Activated B cell treated with CpG ODN at 0.5 μM for 24 hours (primary cell): ENCODE measurements at regions not wholly inside any gene's neighbourhood (a gene's known extent, or its start where the extent isn't known, plus 50 kb on each side); places are given as distances from the start of the nearest gene placed in this dataset.

ENCODE experiments used
- ATAC-seq: fragments of 200-7000 bp; cut with Tn5 transposase; one replicate; pipeline ENCODE4 v1.10.0; 2021; ENCODE audit warnings: low read depth, mild to moderate bottlenecking, moderate library complexity
- CTCF ChIA-PET: fragments of 350-600 bp; sonication (Branson Sonifier 250); formaldehyde crosslinking; loops from one replicate; lab custom pipeline; 2021; ENCODE audit warnings: antibody characterized with exemption; lab: Charles Lee
- POLR2A ChIA-PET: fragments of 350-600 bp; sonication (Branson Sonifier 250); formaldehyde crosslinking; loops from one replicate; lab custom pipeline; 2021; ENCODE audit warnings: antibody characterized with exemption; lab: Charles Lee
- DNase-seq: peaks from one replicate; pipeline ENCODE4 v3.0.0; 2022
- H3K27ac Mint-ChIP-seq: one replicate; pipeline ENCODE4 v1.8.0; 2020; ENCODE audit warnings: mixed read lengths
- H3K27me3 Mint-ChIP-seq: one replicate; pipeline ENCODE4 v1.8.0; 2021; ENCODE audit warnings: mixed read lengths
- H3K36me3 Mint-ChIP-seq: one replicate; pipeline ENCODE4 v1.8.0; 2021; ENCODE audit warnings: low read depth, mixed read lengths
- H3K4me1 Mint-ChIP-seq: one replicate; pipeline ENCODE4 v1.8.0; 2021; ENCODE audit warnings: mixed read lengths
- H3K4me3 Mint-ChIP-seq: one replicate; pipeline ENCODE4 v1.8.0; 2020; ENCODE audit warnings: mild to moderate bottlenecking, mixed read lengths
- H3K9me3 Mint-ChIP-seq: one replicate; pipeline ENCODE4 v1.8.0; 2020; ENCODE audit warnings: mixed read lengths
- intact Hi-C: fragments of 100-400 bp; cut with micrococcal nuclease; formaldehyde crosslinking; loops from one replicate; pipeline ENCODE4 v1.15.1; 2024
- TF ChIP-seq, protein P1 (sequence below): fragments of 200-600 bp; IDR thresholded peaks from one replicate; pipeline ENCODE4 v1.8.0; 2022; ENCODE audit warnings: antibody characterized with exemption, mild to moderate bottlenecking

GRCh38 chr6:11329726-11330412, 97.4 kb upstream of the NEDD9 start:
- intact Hi-C loops: loop anchor here (2.0 kb wide), 2 partner anchors 17 to 45 kb away; no protein-coding TSS in a partner anchor
- DNase-seq: no peak
- ATAC-seq: no peak
- Mint-ChIP-seq H3K4me3 (peak overlapping the region; percentile 21), H3K36me3 (peaks cover 47% of the 10 kb centered on the region), H3K27me3 (no peaks in the 10 kb centered on the region), H3K27ac (peak overlapping the region; percentile 71), H3K9me3 (no peaks in the 10 kb centered on the region), H3K4me1 (peaks cover 72% of the 10 kb centered on the region)
- ChIA-PET POLR2A (interaction anchor here (0.6 to 0.8 kb wide), 3 partner anchors 17 to 237 kb away, joined by 3 to 6 read pairs (median 3); partner anchors contain the start of gene SMIM13), CTCF (no interaction called here)
- TF ChIP-seq, protein P1, sequence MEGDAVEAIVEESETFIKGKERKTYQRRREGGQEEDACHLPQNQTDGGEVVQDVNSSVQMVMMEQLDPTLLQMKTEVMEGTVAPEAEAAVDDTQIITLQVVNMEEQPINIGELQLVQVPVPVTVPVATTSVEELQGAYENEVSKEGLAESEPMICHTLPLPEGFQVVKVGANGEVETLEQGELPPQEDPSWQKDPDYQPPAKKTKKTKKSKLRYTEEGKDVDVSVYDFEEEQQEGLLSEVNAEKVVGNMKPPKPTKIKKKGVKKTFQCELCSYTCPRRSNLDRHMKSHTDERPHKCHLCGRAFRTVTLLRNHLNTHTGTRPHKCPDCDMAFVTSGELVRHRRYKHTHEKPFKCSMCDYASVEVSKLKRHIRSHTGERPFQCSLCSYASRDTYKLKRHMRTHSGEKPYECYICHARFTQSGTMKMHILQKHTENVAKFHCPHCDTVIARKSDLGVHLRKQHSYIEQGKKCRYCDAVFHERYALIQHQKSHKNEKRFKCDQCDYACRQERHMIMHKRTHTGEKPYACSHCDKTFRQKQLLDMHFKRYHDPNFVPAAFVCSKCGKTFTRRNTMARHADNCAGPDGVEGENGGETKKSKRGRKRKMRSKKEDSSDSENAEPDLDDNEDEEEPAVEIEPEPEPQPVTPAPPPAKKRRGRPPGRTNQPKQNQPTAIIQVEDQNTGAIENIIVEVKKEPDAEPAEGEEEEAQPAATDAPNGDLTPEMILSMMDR: no peak

DNA sequence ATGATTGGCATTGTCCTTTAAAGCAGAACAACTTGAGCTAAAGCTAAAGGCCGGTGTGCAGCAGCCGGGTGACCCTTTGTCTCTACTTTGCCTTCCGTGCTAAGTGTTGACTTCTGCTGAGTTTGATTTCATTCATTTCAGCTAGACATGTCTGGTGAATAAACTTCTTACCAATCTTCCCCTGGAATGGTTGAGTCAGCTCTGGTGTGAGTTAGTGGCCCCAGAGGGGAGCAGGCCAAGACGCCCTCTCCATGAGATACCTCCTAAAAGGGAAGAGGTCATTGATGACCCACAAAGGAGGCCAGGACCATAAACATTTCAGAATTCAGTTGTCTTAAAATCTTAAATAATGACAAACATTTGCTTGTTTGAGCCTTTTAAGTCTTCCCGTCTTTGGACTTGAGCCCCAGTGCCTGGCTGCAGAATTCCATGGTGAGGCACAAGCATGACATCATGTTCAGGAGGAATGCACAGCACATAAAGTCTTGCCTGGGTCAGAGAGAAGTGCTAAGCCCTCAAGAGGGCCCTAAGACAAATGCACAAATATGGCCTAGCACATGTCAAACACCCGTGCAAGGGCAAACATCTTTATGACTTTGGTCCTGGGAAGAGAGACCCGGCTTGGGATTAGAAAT, 96.3 kb upstream of the NEDD9 start:
- peaks cover 50% of the 10 kb centered on the region for H3K36me3 Mint-ChIP-seq

GRCh38 chr6:11327961-11328360, 95.5 kb upstream of the NEDD9 start:
- ATAC-seq (no peak), DNase-seq (no peak)
- Mint-ChIP-seq H3K36me3 (peaks cover 50% of the 10 kb centered on the region), H3K4me1 (peaks cover 72% of the 10 kb centered on the region), H3K9me3 (no peaks in the 10 kb centered on the region), H3K4me3 (no peak overlapping the region), H3K27me3 (no peaks in the 10 kb centered on the region), H3K27ac (no peak overlapping the region)
- intact Hi-C loops: no loop called here
- TF ChIP-seq, protein P1: no peak
- POLR2A ChIA-PET: no interaction called here
- CTCF ChIA-PET: no interaction called here

More for the DNA sequence above, 96.3 kb upstream of the NEDD9 start:
- Mint-ChIP-seq H3K4me1 (peaks cover 73% of the 10 kb centered on the region), H3K27me3 (no peaks in the 10 kb centered on the region), H3K4me3 (no peak overlapping the region), H3K9me3 (no peaks in the 10 kb centered on the region), H3K27ac (peak overlapping the region; percentile 71)
- no peak for DNase-seq
- intact Hi-C loops: no loop called here
- ATAC-seq: no peak
- TF ChIP-seq, protein P1: no peak
- ChIA-PET POLR2A (no interaction called here), CTCF (interaction anchor here (1.2 kb wide), 1 partner anchor 157 kb away, joined by 3 read pairs; no protein-coding TSS in a partner anchor)

- ChIA-PET CTCF (interaction anchor here (1.4 kb wide), 1 partner anchor 170 kb away, joined by 4 read pairs; no protein-coding TSS in a partner anchor), POLR2A (interaction anchor here (0.6 to 0.7 kb wide), 2 partner anchors 15 to 130 kb away, joined by 4 to 7 read pairs; no protein-coding TSS in a partner anchor)
- Mint-ChIP-seq H3K9me3 (no peaks in the 10 kb centered on the region), H3K36me3 (peaks cover 46% of the 10 kb centered on the region), H3K4me3 (no peak overlapping the region), H3K27me3 (no peaks in the 10 kb centered on the region), H3K4me1 (peaks cover 59% of the 10 kb centered on the region), H3K27ac (no peak overlapping the region)
- DNase-seq: no peak
- ATAC-seq: no peak
- intact Hi-C loops: no loop called here
- TF ChIP-seq, protein P1: no peak
These were observed 93.6 kb upstream of the NEDD9 start for GRCh38 chr6:11326116-11326515.

DNA sequence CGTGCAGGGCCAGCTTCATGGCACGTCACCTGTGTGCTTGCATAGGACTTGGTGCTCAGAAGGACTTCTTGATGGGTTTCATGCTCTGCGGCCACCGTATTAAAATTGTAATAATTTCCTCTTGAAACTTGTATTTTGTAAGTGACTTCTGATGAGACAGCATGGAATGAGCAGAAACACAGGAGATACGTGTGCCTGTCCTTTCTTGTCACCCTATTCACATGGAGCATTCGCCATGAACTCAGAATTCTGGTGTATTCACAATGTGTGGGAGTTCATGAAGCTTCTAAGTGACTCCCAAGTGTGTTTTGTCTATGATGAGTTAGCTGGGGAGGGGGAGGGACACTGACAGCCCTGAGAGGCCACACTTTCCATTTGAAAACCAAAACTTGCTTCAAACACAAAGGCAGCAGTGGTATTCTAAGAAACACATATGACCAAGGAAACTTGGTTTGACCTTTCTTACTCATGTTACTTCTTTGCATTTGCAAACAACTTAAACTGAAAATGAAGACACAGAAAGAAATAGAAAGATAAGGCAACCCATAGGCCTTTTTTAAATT, 92.1 kb upstream of the NEDD9 start:
- DNase-seq: no peak
- intact Hi-C loops: loop anchor here (5.0 kb wide), 2 partner anchors 92 to 152 kb away; partner anchors contain the start of gene NEDD9
- Mint-ChIP-seq H3K4me3 (no peak overlapping the region), H3K27me3 (no peaks in the 10 kb centered on the region), H3K4me1 (peaks cover 46% of the 10 kb centered on the region), H3K9me3 (no peaks in the 10 kb centered on the region), H3K36me3 (peaks cover 58% of the 10 kb centered on the region), H3K27ac (peak overlapping the region; percentile 28)
- ChIA-PET CTCF (no interaction called here), POLR2A (interaction anchor here (0.7 to 1.4 kb wide), 2 partner anchors 47 to 94 kb away, joined by 3 to 5 read pairs; no protein-coding TSS in a partner anchor)
- TF ChIP-seq, protein P1: no peak
- peak; percentile 28 for ATAC-seq
